HFF-Myc (cell line): ENCODE measurements at regions not wholly inside any gene's neighbourhood (a gene's known extent, or its start where the extent isn't known, plus 50 kb on each side); places are given as distances from the start of the nearest gene placed in this dataset.

Experiments used
- DNase-seq: peaks from one replicate; pipeline ENCODE4 v3.0.0-alpha.2; 2011; ENCODE audit warnings: low read depth; ENCODE audit errors: extremely low read depth
- H3K4me3 ChIP-seq: replicated peaks from 2 replicates; pipeline ENCODE4 v1.5.1; 2011; ENCODE audit warnings: low read depth, mild to moderate bottlenecking, control low read depth, low read length
- CTCF ChIP-seq: IDR thresholded peaks from 2 replicates; pipeline ENCODE4 v1.5.1; 2012; ENCODE audit warnings: mild to moderate bottlenecking, low read depth, low read length, control low read depth; ENCODE audit errors: missing control alignments

GRCh38 chr5:101278917-101279316, 375.8 kb upstream of the ST8SIA4 start:
- no peak overlapping the region for H3K4me3 ChIP-seq
- no peak for TF ChIP-seq CTCF
- DNase-seq: no peak

- DNase-seq: no peak
- TF ChIP-seq CTCF: no peak
- H3K4me3 ChIP-seq: no peak overlapping the region
Measured at GRCh38 chr5:101278011-101278687, 375.1 kb upstream of the ST8SIA4 start.

- no peak for DNase-seq
- no peak for TF ChIP-seq CTCF
- no peak overlapping the region for H3K4me3 ChIP-seq
Measured at GRCh38 chr5:101271945-101272344, 368.9 kb upstream of the ST8SIA4 start.

- H3K4me3 ChIP-seq: no peak overlapping the region
- no peak for DNase-seq
- TF ChIP-seq CTCF: no peak
Measured at GRCh38 chr5:101271416-101271815, 368.3 kb upstream of the ST8SIA4 start.

GRCh38 chr5:101260857-101261256, 357.8 kb upstream of the ST8SIA4 start:
- H3K4me3 ChIP-seq: no peak overlapping the region
- no peak for TF ChIP-seq CTCF
- DNase-seq: no peak

- DNase-seq: no peak
- TF ChIP-seq CTCF: no peak
- no peak overlapping the region for H3K4me3 ChIP-seq
Measured at GRCh38 chr5:101253096-101253495, 350.0 kb upstream of the ST8SIA4 start.

GRCh38 chr5:101244621-101245020, 341.5 kb upstream of the ST8SIA4 start:
- H3K4me3 ChIP-seq: no peak overlapping the region
- TF ChIP-seq CTCF: no peak
- DNase-seq: no peak
